T-helper 2 cell treated with Interferon-gamma antibody and Interleukin-4, amounts not matched to agents 100 ng/mL and 5 ng/mL, for 36 hours (primary cell): ENCODE measurements at regions not wholly inside any gene's neighbourhood (a gene's known extent, or its start where the extent isn't known, plus 50 kb on each side); places are given as distances from the start of the nearest gene placed in this dataset.

ENCODE experiments used
- intact Hi-C: fragments of 100-400 bp; cut with micrococcal nuclease; formaldehyde crosslinking; loops from one replicate; pipeline ENCODE4 v1.15.1; 2023

- intact Hi-C loops: no loop called here
Measured at GRCh38 chr12:88784166-88784565, 203.9 kb upstream of the KITLG start.

- intact Hi-C loops: no loop called here
Measured at GRCh38 chr12:88782351-88782750, 202.1 kb upstream of the KITLG start.

- intact Hi-C loops: no loop called here
Measured at GRCh38 chr12:88781909-88782308, 201.6 kb upstream of the KITLG start.

- intact Hi-C loops: no loop called here
Measured at GRCh38 chr12:88778064-88778463, 197.8 kb upstream of the KITLG start.

GRCh38 chr12:88775742-88776151 lies 195.5 kb upstream of the KITLG start:
- intact Hi-C loops: no loop called here

DNA sequence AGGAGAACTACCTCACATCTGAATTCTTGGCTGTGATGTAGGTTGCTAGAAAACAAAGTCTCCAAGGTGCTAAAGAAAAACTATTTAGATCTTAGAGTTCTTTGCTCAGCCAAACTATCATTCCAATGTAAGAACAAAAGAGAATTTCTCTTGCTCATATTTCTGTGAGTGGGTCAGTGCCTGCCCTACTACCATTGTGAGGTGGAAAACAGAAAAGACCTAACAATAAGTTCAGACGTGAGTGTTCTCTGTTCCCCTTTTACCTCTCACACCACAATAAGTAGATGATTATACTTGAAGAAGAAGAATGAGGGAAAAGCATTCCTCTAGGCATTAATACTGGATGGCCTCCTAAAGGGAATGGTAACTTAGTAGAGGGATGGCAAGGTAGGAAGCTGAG lies 187.4 kb upstream of the KITLG start:
- intact Hi-C loops: no loop called here

- intact Hi-C loops: no loop called here
Measured at GRCh38 chr12:88764781-88765480, 184.7 kb upstream of the KITLG start.

- intact Hi-C loops: no loop called here
Measured at GRCh38 chr12:88763536-88764100, 183.3 kb upstream of the KITLG start.

DNA sequence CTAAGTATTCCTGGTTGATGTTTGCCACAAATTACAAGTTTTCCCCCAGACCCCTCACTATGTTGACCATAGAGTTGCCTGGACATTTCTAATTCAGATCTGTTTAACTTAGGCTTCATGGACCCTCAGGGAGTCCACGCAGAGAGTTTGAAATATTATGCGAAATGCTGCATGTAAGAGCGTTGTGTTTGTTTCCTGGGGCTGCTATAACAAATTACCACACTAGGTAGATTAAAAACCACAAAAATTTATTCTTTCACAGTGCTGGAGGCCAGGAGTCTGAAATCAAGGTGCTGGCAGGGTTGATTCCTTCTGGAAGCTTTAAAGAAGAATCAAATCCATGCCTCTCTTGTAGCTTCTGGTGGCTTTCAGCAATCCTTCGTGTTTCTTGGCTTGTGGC lies 177.9 kb upstream of the KITLG start:
- intact Hi-C loops: no loop called here

- intact Hi-C loops: no loop called here
Measured at GRCh38 chr12:88756917-88757316, 176.6 kb upstream of the KITLG start.

DNA sequence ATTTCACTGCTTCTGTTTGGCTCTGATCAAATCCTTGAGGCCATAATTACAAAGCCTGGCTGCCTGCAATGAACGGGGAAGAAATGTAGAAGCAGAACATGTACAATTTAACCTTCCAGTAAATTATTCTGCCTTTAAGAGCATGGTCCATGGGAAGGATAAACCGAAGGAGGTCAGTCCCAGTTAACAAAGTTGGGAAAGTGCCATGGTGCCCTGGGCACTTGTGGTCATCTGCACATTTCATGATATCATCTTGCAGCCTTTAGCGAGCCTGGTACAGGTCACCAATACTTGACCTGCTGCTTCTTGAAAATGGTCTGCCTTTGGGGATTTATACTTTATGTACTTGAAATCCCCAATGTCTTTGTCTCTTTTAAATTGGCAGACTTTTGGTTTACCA lies 175.9 kb upstream of the KITLG start:
- intact Hi-C loops: no loop called here

DNA sequence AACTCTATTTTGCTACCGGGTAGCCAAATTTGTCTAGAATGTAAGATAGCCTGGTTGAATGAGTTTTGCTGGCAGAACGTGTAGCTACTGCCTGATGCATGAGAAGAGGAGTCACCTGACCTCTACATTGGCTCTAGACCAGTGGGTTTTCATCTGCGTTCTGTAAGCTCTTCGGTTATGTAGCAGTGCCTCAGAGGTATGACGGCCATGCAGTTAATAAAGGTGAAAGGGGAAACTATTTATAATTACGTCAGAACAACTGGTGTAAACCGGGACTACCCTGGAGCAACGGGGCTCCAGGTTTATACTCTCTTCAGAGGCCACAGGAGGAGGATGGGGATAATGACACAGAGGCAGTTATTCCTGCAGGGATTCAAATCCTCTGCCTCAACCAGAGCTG lies 173.4 kb upstream of the KITLG start:
- intact Hi-C loops: no loop called here

DNA sequence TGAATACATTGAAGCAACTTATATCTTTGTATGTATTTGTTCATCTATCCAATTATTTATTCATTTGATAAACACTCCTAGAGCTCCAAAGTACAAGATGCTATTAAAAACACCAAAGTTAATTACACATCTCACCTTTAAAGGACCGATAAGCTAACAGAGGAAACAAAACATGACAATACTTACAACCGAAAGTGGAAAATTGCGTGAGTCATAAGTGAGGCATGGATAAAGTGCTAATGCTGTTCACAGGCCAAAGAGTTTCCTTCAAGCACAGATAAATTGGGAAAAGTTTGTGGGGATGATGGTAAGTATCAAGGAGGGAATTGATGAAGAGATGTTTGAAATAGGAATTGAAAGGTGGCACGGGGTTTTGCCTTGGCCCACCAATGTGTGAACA lies 172.8 kb upstream of the KITLG start:
- intact Hi-C loops: no loop called here

GRCh38 chr12:88752183-88752582 lies 171.9 kb upstream of the KITLG start:
- intact Hi-C loops: no loop called here

DNA sequence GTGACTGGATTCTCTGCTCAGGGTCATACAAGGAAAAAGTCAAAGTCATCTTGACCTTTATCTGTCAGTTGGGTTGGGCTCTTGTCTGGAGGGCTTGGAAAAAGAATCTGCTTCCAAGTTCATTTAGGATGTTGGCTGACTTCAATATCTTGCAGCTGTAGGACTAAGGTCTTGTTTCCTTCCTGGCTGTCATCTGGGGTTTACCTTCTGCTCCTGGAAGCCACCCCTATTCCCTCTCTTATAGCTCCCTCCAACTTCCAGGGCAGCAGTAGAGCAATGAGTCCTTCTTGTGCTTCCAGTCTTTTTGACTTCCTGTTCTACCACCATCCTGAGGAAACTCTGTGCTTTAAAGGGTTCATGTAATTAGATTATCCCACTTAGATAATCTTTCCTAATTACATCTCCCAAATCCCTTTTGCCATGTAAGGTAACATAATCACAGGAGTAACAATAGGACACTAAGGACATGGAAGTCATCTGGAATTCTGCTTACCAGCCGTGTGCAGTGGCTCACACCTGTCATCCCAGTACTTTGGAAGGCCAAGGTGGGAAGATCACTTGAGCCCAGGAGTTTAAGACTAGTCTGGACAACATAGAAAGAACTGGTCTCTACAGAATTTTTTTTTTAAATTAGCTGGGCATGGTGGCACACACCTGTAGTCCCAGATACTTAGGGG lies 170.7 kb upstream of the KITLG start:
- intact Hi-C loops: no loop called here

GRCh38 chr12:88746386-88746785 lies 166.1 kb upstream of the KITLG start:
- intact Hi-C loops: no loop called here

GRCh38 chr12:88743946-88744685 lies 163.8 kb upstream of the KITLG start:
- intact Hi-C loops: no loop called here

DNA sequence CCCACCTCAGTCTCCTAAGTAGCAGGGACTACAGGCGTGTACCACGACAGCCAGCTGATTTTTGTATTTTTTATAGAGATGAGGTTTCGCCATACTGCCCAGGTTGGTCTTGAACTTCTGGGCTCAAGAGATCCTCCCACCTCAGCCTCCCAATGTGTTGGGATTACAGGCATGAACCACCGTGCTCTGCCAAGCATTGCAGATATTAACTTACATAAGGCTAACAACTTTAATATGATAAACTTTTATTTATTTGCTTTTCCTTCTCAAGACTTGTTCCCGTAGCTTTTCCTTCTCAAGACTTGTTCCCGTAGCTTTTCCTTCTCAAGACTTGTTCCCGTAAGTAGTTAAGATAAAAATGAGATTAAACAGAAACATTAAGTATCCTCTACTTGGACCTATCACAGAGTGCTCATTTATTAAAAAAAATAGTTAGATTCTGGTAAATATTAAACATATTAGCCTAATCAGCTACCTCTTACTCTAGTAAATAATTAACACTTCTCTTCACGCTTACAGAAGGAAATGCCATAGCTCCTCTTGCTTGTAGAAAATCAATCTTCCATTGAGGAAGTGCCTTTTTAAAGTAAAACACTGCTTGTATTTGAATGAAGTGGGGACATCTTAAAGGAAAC lies 157.7 kb upstream of the KITLG start:
- intact Hi-C loops: no loop called here

- intact Hi-C loops: no loop called here
Measured at GRCh38 chr12:88736031-88736430, 155.8 kb upstream of the KITLG start.

- intact Hi-C loops: no loop called here
Measured at GRCh38 chr12:88733008-88733407, 152.7 kb upstream of the KITLG start.

GRCh38 chr12:88729196-88729595 lies 148.9 kb upstream of the KITLG start:
- intact Hi-C loops: no loop called here
